ENCODE measurements at regions not wholly inside any gene's neighbourhood (a gene's known extent, or its start where the extent isn't known, plus 50 kb on each side); places are given as distances from the start of the nearest gene placed in this dataset.

DNA sequence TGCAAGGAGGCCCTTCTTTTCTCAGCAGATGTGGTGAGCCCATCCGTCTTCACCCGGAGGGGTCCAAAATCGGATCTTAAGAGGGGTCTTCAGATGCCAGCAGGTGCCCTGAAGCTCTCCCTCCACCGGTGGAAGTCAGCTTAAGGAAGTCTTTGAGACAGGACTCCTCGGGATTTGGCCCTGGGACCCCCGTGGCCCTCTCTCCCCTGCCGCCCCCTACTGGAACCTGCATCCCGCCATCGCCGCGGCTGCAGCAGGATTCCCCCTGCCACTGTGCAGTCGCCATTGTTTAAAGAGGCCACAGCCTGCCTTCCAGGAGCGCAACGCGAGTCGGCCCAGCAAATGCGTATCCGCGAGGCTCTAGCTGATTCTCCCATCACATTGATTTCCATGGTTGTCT is 292.5 kb upstream of the ZNF337 start:
- no peak for TF ChIP-seq CTCF (IDR thresholded peaks at IDR 0.05)
- TF ChIP-seq POLR2A (IDR thresholded peaks at IDR 0.05) = no peak

Data from Peyer's patch (tissue), 4 donors.